SK-N-SH (cell line): ENCODE measurements at regions not wholly inside any gene's neighbourhood (a gene's known extent, or its start where the extent isn't known, plus 50 kb on each side); places are given as distances from the start of the nearest gene placed in this dataset.

ENCODE experiments used
- CTCF ChIA-PET: fragments of 300-600, 350-600 bp; formaldehyde crosslinking; extraction: SDS; loops from one replicate; lab custom pipeline; 2021; lab: Yijun Ruan, JAX
- POLR2A ChIA-PET: fragments of 350-600 bp; sonication (Branson Sonifier 250); formaldehyde crosslinking; extraction: SDS; loops from one replicate; lab custom pipeline; 2020; ENCODE audit warnings: antibody characterized with exemption, inconsistent platforms; lab: Yijun Ruan, JAX
- DNase-seq: peaks from one replicate; pipeline ENCODE4 v3.0.0; 2012
- H2AFZ ChIP-seq: fragments of 200-600 bp; sonication (generic); 2 replicates; pipeline ENCODE4 v1.8.1; 2016; ENCODE audit warnings: antibody characterized with exemption, mild to moderate bottlenecking, low read depth
- H3F3A ChIP-seq: fragments of 200-600 bp; sonication (generic); replicated peaks from 2 replicates; pipeline ENCODE3; 2016; ENCODE audit warnings: antibody characterized with exemption, mild to moderate bottlenecking; ENCODE audit not compliant: insufficient read depth
- H3K27ac ChIP-seq, 2 experiments: fragments of 200-500 bp in 1 of 2; fragments of 200-600 bp in 1 of 2; sonication (Bioruptor generic) in 1 of 2; sonication (generic), shearing (Covaris generic) in 1 of 2; 2 replicates each; pipeline versions ENCODE4 v1.5.1 to v1.6.1; 2014 to 2016; ENCODE audit warnings: low read depth in 2 of 2, inconsistent platforms in 1 of 2, low read length in 1 of 2, mild to moderate bottlenecking in 1 of 2, mixed read lengths in 1 of 2
- H3K27me3 ChIP-seq: fragments of 200-600 bp; sonication (generic), shearing (Covaris generic); 2 replicates; pipeline ENCODE4 v1.6.1; 2016; ENCODE audit warnings: mixed run types; ENCODE audit not compliant: insufficient read depth
- H3K36me3 ChIP-seq, 2 experiments: fragments of 200-500 bp in 1 of 2; fragments of 200-600 bp in 1 of 2; sonication (Bioruptor generic) in 1 of 2; sonication (generic) in 1 of 2; replicated peaks in 1 of 2; 2 replicates each; pipeline versions ENCODE3 to v1.5.1; 2014 to 2016; ENCODE audit warnings: low read length in 1 of 2, mild to moderate bottlenecking in 1 of 2; ENCODE audit not compliant: insufficient read depth in 2 of 2, control insufficient read depth in 1 of 2
- H3K4me1 ChIP-seq, 2 experiments: fragments of 200-500 bp in 1 of 2; fragments of 200-600 bp in 1 of 2; sonication (Bioruptor generic) in 1 of 2; sonication (generic), shearing (Covaris generic) in 1 of 2; 2 replicates each; pipeline versions ENCODE4 v1.5.1 to v1.6.1; 2014 to 2016; ENCODE audit warnings: low read depth in 1 of 2, low read length in 1 of 2, mixed run types in 1 of 2; ENCODE audit not compliant: insufficient read depth in 2 of 2, control insufficient read depth in 1 of 2
- H3K4me2 ChIP-seq: fragments of 200-600 bp; sonication (generic), shearing (Covaris generic); 2 replicates; pipeline ENCODE4 v1.6.1; 2017; ENCODE audit warnings: mixed run types
- H3K4me3 ChIP-seq, 2 experiments: fragments of 200-500 bp in 1 of 2; fragments of 200-600 bp in 1 of 2; sonication (Bioruptor generic) in 1 of 2; sonication (generic), shearing (Covaris generic) in 1 of 2; 2 replicates each; pipeline versions ENCODE4 v1.5.1 to v1.8.1; 2014 to 2016; ENCODE audit warnings: low read depth in 2 of 2, inconsistent platforms in 1 of 2, low read length in 1 of 2, mild to moderate bottlenecking in 1 of 2, mixed read lengths in 1 of 2, moderate library complexity in 1 of 2
- H3K79me2 ChIP-seq: fragments of 200-600 bp; sonication (generic); 2 replicates; pipeline ENCODE4 v1.8.1; 2017; ENCODE audit warnings: mild to moderate bottlenecking; ENCODE audit not compliant: insufficient read depth
- H3K9ac ChIP-seq: fragments of 200-600 bp; sonication (generic); 2 replicates; pipeline ENCODE4 v1.6.1; 2017; ENCODE audit warnings: mixed run types
- H3K9me2 ChIP-seq: fragments of 200-600 bp; sonication (generic); 2 replicates; pipeline ENCODE4 v1.6.1; 2017; ENCODE audit warnings: mixed run types
- H3K9me3 ChIP-seq: fragments of 200-600 bp; sonication (generic); 2 replicates; pipeline ENCODE4 v1.6.1; 2017; ENCODE audit warnings: mixed run types, mild to moderate bottlenecking, moderate library complexity
- H4K20me1 ChIP-seq: fragments of 200-600 bp; sonication (generic); 2 replicates; pipeline ENCODE4 v1.6.1; 2017; ENCODE audit warnings: mild to moderate bottlenecking, mixed run types; ENCODE audit not compliant: insufficient read depth
- EZH2phosphoT487 ChIP-seq: fragments of 200-600 bp; sonication (generic); IDR thresholded peaks from 2 replicates; pipeline ENCODE4 v1.6.1; 2017; ENCODE audit warnings: low read depth, mixed run types, mild to moderate bottlenecking, antibody characterized with exemption, moderate library complexity, borderline replicate concordance
- FOSL2 ChIP-seq: IDR thresholded peaks from 2 replicates; pipeline ENCODE4 v1.4.0; 2012; ENCODE audit warnings: low read depth, mild to moderate bottlenecking, moderate library complexity, borderline replicate concordance
- FOXJ3 ChIP-seq: sonication (generic); formaldehyde crosslinking; IDR thresholded peaks from 2 replicates; pipeline ENCODE4 v1.5.1; 2020; ENCODE audit warnings: mild to moderate bottlenecking, missing genetic modification reagents
- FOXM1 ChIP-seq: IDR thresholded peaks from 2 replicates; pipeline ENCODE4 v1.4.0; 2012; ENCODE audit warnings: low read depth, mild to moderate bottlenecking
- IRF3 ChIP-seq: fragments of 150-350 bp; IDR thresholded peaks from 2 replicates; pipeline ENCODE4 v1.6.1; 2016; ENCODE audit warnings: mild to moderate bottlenecking, low read depth, low read length
- JUND ChIP-seq: IDR thresholded peaks from 2 replicates; pipeline ENCODE4 v1.4.0; 2012
- MAX ChIP-seq: IDR thresholded peaks from 2 replicates; pipeline ENCODE4 v1.4.0; 2012; ENCODE audit warnings: low read depth
- NFIC ChIP-seq: IDR thresholded peaks from 2 replicates; pipeline ENCODE4 v1.4.0; 2012; ENCODE audit warnings: borderline replicate concordance
- PBX3 ChIP-seq: IDR thresholded peaks from 2 replicates; pipeline ENCODE4; 2012
- TAF1 ChIP-seq: IDR thresholded peaks from 2 replicates; pipeline ENCODE4 v1.6.1; 2012; ENCODE audit warnings: low read depth, mild to moderate bottlenecking, low read length, moderate library complexity, borderline replicate concordance
- TCF12 ChIP-seq: IDR thresholded peaks from 2 replicates; pipeline ENCODE4 v1.4.0; 2012
- TEAD4 ChIP-seq: IDR thresholded peaks from 2 replicates; pipeline ENCODE4 v1.4.0; 2012; ENCODE audit warnings: mild to moderate bottlenecking, borderline replicate concordance; ENCODE audit not compliant: insufficient read depth
- YY1 ChIP-seq: IDR thresholded peaks from 2 replicates; pipeline ENCODE4 v1.4.0; 2012; ENCODE audit warnings: low read depth, mild to moderate bottlenecking
- ZBTB33 ChIP-seq: IDR thresholded peaks from 2 replicates; pipeline ENCODE4 v1.4.0; 2012; ENCODE audit warnings: low read depth, borderline replicate concordance
- WGBS: methylation state at CpG from one replicate; pipeline ENCODE4 v1.1.6; 2017; ENCODE audit warnings: low lambda C conversion rate; 5-methylcytosine and 5-hydroxymethylcytosine counted together

GRCh38 chr16:66165879-66166278 lies 200.6 kb upstream of the CDH5 start:
- Histone ChIP-seq H4K20me1 (no peaks in the 10 kb centered on the region), H3K4me3 (no peak overlapping the region), H3K9me3 (no peaks in the 10 kb centered on the region), H3K9me2 (no peaks in the 10 kb centered on the region), H3K27me3 (no peaks in the 10 kb centered on the region), H2AFZ (no peak overlapping the region), H3K79me2 (no peaks in the 10 kb centered on the region), H3K27ac (no peak overlapping the region), H3K36me3 (no peaks in the 10 kb centered on the region), H3K4me2 (no peak overlapping the region), H3K9ac (no peak overlapping the region), H3K4me1 (peaks cover 0 to 4% of the 10 kb centered on the region in 2 experiments; a peak in 1 of 4 replicates), H3F3A (no peaks in the 10 kb centered on the region)
- ChIA-PET POLR2A (no interaction called here), CTCF (no interaction called here)
- no peak for TF ChIP-seq PBX3
- no peak for TF ChIP-seq IRF3
- no peak for TF ChIP-seq MAX
- TF ChIP-seq TAF1, result no peak
- TF ChIP-seq NFIC, result no peak
- no peak for DNase-seq
- WGBS, result 50% methylated on average over 2 of the region's 2 CpGs

- no peak for DNase-seq
- Histone ChIP-seq H3K4me3 (no peak overlapping the region), H3K9ac (no peak overlapping the region), H3K27ac (no peak overlapping the region), H4K20me1 (no peaks in the 10 kb centered on the region), H3K9me3 (no peaks in the 10 kb centered on the region), H3K79me2 (no peaks in the 10 kb centered on the region), H2AFZ (no peak overlapping the region), H3F3A (no peaks in the 10 kb centered on the region), H3K27me3 (no peaks in the 10 kb centered on the region), H3K4me2 (no peak overlapping the region), H3K4me1 (peaks cover 0 to 4% of the 10 kb centered on the region in 2 experiments; a peak in 1 of 4 replicates), H3K9me2 (no peaks in the 10 kb centered on the region), H3K36me3 (no peaks in the 10 kb centered on the region)
- ChIA-PET CTCF (interaction anchor here (0.7 kb wide), 1 partner anchor 18 kb away, joined by 3 read pairs; no protein-coding TSS in a partner anchor), POLR2A (no interaction called here)
- 18% methylated on average over 5 of the region's 7 CpGs for WGBS
- TF ChIP-seq FOXM1 (no peak), TEAD4 (no peak), IRF3 (no peak), EZH2phosphoT487 (no peak), FOXJ3 (CRISPR knock-in tag) (no peak), PBX3 (no peak), TCF12 (no peak), MAX (no peak), ZBTB33 (no peak), YY1 (no peak), JUND (no peak), FOSL2 (no peak)
Measured at GRCh38 chr16:66164581-66165247, 201.8 kb upstream of the CDH5 start.
